ENCODE measurements at regions not wholly inside any gene's neighbourhood (a gene's known extent, or its start where the extent isn't known, plus 50 kb on each side); places are given as distances from the start of the nearest gene placed in this dataset.

DNA sequence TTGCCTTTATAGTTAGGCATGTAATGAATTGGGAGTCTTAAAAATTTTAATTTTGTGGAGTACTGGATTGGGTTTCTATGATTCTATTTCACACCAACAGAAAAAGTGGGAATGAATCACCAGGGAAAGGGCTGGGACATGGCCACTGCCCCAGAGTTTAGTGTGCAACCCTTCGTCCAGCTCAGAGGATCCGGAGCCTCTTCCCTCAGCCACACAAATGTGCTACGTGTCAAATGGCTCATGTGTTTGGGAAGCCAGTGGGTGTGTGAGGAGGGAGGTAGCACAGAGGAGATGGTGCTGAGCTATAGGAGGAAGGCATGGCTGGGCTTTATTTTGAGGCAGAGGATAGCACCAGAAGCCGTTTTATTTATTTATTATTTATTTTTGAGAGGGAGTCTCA lies 247.3 kb downstream of the SIPA1L2 start:
- no peak overlapping the region for H4K8ac ChIP-seq (ENCODE audit: low read depth in 2 of 2, low read length in 2 of 2)
- dilution Hi-C loops (cut with HindIII; ENCODE audit: low sequenced_read_pairs, unreplicated experiment) = no loop called here
- no peak overlapping the region for H3K18ac ChIP-seq (ENCODE audit: low read depth, low read length)
- H3K23ac ChIP-seq (ENCODE audit: low read depth, low read length) = no peak overlapping the region
- H3K79me1 ChIP-seq (ENCODE audit: low read depth in 1 of 2, low read length in 2 of 2) = no peaks in the 10 kb centered on the region
- H2AFZ ChIP-seq (replicated peaks; ENCODE audit: low read length, poor library complexity) = no peak overlapping the region
- no peak overlapping the region for H3K4ac ChIP-seq (ENCODE audit: low read depth, low read length)
- no peaks in the 10 kb centered on the region for H3K36me3 ChIP-seq (ENCODE audit: control insufficient read depth, insufficient read depth, low read length)
- H2BK20ac ChIP-seq (ENCODE audit: low read depth, low read length) = no peak overlapping the region
- no peak overlapping the region for H2BK15ac ChIP-seq (ENCODE audit: low read depth, low read length)
- no peak overlapping the region for H3K27ac ChIP-seq (ENCODE audit: insufficient read depth, low read length)
- H2BK120ac ChIP-seq (ENCODE audit: low read depth, low read length) = no peak overlapping the region
- TF ChIP-seq BHLHE40 (IDR thresholded peaks at IDR 0.05; ENCODE audit: low read depth, low read length) (no peak), RAD21 (IDR thresholded peaks at IDR 0.05; ENCODE audit: low read length) (no peak), CEBPB (IDR thresholded peaks at IDR 0.05; ENCODE audit: low read depth, low read length) (no peak)
- TF ChIP-seq, protein P1, sequence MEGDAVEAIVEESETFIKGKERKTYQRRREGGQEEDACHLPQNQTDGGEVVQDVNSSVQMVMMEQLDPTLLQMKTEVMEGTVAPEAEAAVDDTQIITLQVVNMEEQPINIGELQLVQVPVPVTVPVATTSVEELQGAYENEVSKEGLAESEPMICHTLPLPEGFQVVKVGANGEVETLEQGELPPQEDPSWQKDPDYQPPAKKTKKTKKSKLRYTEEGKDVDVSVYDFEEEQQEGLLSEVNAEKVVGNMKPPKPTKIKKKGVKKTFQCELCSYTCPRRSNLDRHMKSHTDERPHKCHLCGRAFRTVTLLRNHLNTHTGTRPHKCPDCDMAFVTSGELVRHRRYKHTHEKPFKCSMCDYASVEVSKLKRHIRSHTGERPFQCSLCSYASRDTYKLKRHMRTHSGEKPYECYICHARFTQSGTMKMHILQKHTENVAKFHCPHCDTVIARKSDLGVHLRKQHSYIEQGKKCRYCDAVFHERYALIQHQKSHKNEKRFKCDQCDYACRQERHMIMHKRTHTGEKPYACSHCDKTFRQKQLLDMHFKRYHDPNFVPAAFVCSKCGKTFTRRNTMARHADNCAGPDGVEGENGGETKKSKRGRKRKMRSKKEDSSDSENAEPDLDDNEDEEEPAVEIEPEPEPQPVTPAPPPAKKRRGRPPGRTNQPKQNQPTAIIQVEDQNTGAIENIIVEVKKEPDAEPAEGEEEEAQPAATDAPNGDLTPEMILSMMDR (conservative IDR thresholded peaks at IDR 0.05; ENCODE audit: low read depth, low read length) = no peak
- TF ChIP-seq, protein P2, sequence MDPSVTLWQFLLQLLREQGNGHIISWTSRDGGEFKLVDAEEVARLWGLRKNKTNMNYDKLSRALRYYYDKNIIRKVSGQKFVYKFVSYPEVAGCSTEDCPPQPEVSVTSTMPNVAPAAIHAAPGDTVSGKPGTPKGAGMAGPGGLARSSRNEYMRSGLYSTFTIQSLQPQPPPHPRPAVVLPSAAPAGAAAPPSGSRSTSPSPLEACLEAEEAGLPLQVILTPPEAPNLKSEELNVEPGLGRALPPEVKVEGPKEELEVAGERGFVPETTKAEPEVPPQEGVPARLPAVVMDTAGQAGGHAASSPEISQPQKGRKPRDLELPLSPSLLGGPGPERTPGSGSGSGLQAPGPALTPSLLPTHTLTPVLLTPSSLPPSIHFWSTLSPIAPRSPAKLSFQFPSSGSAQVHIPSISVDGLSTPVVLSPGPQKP (IDR thresholded peaks at IDR 0.05; ENCODE audit: borderline replicate concordance, low read depth, low read length) = no peak
- H2AK5ac ChIP-seq (ENCODE audit: low read depth, low read length) = no peak overlapping the region; the same call in 1 of the 2 replicates
- no peak overlapping the region for H3K56ac ChIP-seq (ENCODE audit: extremely low read depth, insufficient read depth, low read length)
- no peak overlapping the region for H3K9ac ChIP-seq (ENCODE audit: low read depth, low read length)
- no peak overlapping the region for H2BK5ac ChIP-seq (ENCODE audit: low read depth, low read length, poor library complexity, severe bottlenecking)
- H3K9me3 ChIP-seq (ENCODE audit: control insufficient read depth, insufficient read depth, low read length) = no peaks in the 10 kb centered on the region
- H4K20me1 ChIP-seq (ENCODE audit: insufficient read depth, low read length) = no peaks in the 10 kb centered on the region
- H4K5ac ChIP-seq (ENCODE audit: low read depth, low read length) = no peak overlapping the region
- H4K91ac ChIP-seq (ENCODE audit: insufficient read depth, low read depth, low read length) = no peak overlapping the region
- peaks cover 8% of the 10 kb centered on the region; the same call in 1 of the 2 replicates for H3K4me1 ChIP-seq (ENCODE audit: control insufficient read depth, insufficient read depth, low read length)
- POLR2A ChIA-PET (ENCODE audit: unreplicated experiment) = interaction anchor here (0.7 kb wide), 1 partner anchor 539 kb away, joined by 4 read pairs; no protein-coding TSS in a partner anchor
- no peak overlapping the region for H3K4me2 ChIP-seq (ENCODE audit: low read depth, low read length)
- intact Hi-C loops (cut with micrococcal nuclease) = no loop called here
- H3K4me3 ChIP-seq (ENCODE audit: insufficient read depth, low read depth, low read length) = no peak overlapping the region
- no TSS peak for BruUV-seq (replicated peaks)
- DNase-seq (no peak), ATAC-seq (ENCODE audit: low read depth) (no peak)
- CTCF ChIA-PET = no interaction called here
- WGBS, 2 experiments (ENCODE audit: extremely low coverage in 2 of 2, insufficient read length in 1 of 2) = no CpG with 5 or more reads among the region's 4 CpGs
- H3K14ac ChIP-seq (replicated peaks; ENCODE audit: low read depth, low read length) = no peak overlapping the region
- H3K9me1 ChIP-seq (ENCODE audit: insufficient read depth, low read length) = peaks cover 6% of the 10 kb centered on the region
- in situ Hi-C loops (cut with MboI; ENCODE audit: low sequenced_read_pairs) = no loop called here
- H2AK9ac ChIP-seq (replicated peaks; ENCODE audit: low read depth, low read length, poor library complexity) = no peak overlapping the region
- H3K27me3 ChIP-seq (ENCODE audit: control insufficient read depth, insufficient read depth, low read length) = no peaks in the 10 kb centered on the region

Measured in IMR-90 (cell line).